HG03457 (cell line): ENCODE measurements at regions not wholly inside any gene's neighbourhood (a gene's known extent, or its start where the extent isn't known, plus 50 kb on each side); places are given as distances from the start of the nearest gene placed in this dataset.
"Not testable (repeated sequence)": the region's sequence is repeated elsewhere in the genome, so short reads cannot be mapped to it uniquely, and the experiment has no call there.

Experiments
- ATAC-seq: cut with Tn5 transposase; IDR thresholded peaks from one replicate; pipeline ENCODE4 v1.9.1; 2021; ENCODE audit warnings: moderate number of reproducible peaks; ENCODE audit not compliant: unreplicated experiment

DNA sequence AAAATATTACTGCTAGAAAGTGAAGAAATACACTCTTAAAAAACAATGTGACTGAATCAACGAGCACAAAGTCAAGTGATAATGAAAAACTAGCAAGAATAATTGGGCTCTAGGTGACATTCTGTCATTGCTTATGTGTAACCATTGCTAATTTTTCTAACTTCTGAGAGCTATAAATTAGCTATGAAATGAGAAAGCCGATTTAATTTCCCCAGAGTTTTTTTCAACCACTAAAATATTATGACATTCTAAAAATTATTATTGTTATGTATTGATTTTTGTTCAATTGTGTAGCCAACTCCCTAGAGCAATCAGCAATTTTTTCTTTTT is 458.6 kb upstream of the ATXN8OS start:
- no peak for ATAC-seq

DNA sequence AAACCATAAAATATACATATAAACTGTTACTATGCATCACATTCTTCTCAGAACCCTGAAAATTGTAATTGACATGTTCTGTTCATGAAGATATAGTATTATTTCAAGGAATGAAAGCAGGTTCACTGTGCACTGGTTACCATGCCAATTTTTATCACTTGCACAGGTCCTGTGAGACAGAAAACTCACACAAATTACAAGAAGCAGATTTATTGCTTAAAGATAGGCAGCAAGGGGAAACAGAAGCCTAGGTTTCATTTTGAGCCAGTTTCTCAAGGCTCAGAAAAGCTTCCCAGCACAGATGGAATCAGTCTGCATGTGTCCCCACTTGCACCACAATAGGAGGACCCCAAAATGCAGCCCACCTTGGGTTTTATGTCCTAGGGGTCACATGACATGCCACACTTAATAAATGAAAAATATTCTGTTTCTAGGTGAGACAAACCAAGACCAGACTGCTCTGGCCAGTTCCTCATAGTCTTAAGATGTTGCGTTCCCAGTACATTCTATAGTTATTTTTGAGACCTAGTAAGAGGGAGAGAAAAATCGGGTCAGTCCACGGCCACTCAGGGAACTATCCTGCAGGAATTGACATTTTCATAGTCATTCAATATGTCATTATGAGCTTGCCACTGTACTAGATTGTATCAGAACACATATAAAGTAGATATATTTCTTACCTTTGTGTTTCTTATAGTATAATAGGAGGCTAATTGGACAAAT is 459.1 kb upstream of the ATXN8OS start:
- no peak for ATAC-seq

GRCh38 chr13:69644447-69644846 is 463.2 kb upstream of the ATXN8OS start:
- no peak for ATAC-seq

GRCh38 chr13:69641773-69642172 is 465.9 kb upstream of the ATXN8OS start:
- ATAC-seq = no peak

GRCh38 chr13:69633044-69633443 is 474.6 kb upstream of the ATXN8OS start:
- no peak for ATAC-seq

GRCh38 chr13:69623973-69624372 is 483.7 kb upstream of the ATXN8OS start:
- ATAC-seq = no peak

GRCh38 chr13:69619651-69620050 is 488.0 kb upstream of the ATXN8OS start:
- no peak for ATAC-seq

- no peak for ATAC-seq
Observed at GRCh38 chr13:69618838-69619237, 488.8 kb upstream of the ATXN8OS start.

- no peak for ATAC-seq
Observed at GRCh38 chr13:69618393-69618792, 489.2 kb upstream of the ATXN8OS start.

- no peak for ATAC-seq
Observed at GRCh38 chr13:69617587-69617986, 490.0 kb upstream of the ATXN8OS start.

GRCh38 chr13:69616396-69616795 is 491.2 kb upstream of the ATXN8OS start:
- ATAC-seq = no peak

DNA sequence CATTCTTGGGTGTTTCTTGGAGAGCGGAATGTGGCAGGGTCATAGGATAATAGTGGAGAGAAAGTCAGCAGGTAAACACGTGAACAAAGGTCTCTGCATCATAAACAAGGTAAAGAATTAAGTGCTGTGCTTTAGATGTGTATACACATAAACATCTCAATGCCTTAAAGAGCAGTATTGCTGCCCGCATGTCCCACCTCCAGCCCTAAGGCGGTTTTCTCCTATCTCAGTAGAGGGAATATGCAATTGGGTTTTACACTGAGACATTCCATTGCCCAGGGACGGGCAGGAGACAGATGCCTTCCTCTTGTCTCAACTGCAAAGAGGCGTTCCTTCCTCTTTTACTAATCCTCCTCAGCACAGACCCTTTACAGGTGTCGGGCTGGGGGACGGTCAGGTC is 492.6 kb upstream of the ATXN8OS start:
- ATAC-seq = not testable (repeated sequence)

DNA sequence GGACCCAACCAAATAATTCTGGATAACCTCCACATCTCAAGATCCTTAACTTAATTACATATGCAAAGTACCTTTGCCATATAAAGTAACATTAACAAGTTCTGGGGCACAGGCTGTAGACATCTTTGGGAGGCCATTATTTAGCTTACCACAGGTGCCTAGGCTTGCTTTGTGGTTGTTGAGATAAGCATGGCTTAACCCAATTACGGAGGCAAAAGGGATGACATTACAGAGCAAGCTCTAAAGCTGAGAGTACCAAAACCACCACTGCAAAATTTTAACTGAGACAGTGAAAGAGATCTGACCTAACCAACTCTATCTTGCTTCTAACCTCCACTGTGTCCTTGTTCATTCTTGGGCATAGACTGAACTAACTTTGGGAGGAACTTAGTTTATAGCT is 502.9 kb upstream of the ATXN8OS start:
- no peak for ATAC-seq

- no peak for ATAC-seq
Observed at GRCh38 chr13:69603144-69603853, 504.3 kb upstream of the ATXN8OS start.

DNA sequence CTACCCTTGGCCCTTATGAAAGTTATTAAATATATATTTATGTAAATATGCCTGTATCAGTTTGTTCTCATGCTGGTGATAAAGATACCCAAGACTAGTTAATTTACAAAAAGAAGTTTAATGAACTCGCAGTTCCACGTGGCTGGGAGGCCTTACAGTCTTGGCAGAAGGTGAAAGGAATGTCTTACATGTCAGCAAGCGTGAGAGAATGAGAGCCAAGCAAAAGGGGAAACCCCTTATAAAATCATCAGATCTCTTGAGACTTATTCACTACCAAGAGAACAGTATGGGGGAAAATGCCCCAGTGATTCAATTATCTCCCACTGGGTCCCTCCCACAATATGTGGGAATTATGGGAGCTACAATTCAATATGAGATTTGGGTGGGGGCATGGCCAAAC is 506.0 kb upstream of the ATXN8OS start:
- ATAC-seq = no peak

GRCh38 chr13:69600811-69601210 is 506.8 kb upstream of the ATXN8OS start:
- ATAC-seq = no peak

GRCh38 chr13:69597088-69597487 is 510.5 kb upstream of the ATXN8OS start:
- no peak for ATAC-seq

DNA sequence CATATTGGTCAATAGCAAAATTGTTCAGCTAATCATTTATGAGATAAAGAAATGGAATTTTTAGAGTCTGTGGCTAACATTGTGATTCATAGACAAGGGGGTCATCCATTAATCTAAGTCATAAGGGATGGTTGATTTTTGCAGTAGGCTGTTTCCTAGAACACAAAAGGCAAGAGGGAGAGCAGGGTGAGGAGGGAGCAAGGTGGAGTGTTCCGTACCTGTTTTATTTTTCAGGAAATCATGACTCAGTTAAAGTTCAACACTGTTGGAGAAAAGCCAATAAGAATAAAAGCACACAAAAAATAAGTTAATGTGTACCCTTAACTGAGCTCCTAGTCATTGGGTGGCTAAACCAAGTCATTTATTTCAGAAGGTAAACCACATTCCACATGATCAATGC is 512.4 kb upstream of the ATXN8OS start:
- no peak for ATAC-seq

DNA sequence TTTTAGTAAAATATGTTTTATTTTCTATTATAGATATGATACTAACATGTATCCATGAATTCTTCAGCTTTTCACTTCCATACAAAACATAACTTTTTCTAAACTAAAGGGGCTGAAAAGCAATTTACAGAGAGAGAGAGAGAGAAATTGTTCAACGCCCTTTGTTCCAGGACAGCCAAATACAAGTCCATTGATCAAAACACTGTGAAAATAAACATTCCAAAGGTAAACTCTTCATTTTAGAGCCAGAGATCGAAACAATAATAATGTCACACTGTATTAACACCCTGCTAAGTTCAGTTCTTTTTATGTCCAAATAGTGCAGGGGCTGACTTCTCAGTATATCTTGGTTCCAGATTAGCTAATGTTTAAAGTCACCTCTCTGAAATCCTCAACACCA is 516.2 kb upstream of the ATXN8OS start:
- ATAC-seq = no peak

DNA sequence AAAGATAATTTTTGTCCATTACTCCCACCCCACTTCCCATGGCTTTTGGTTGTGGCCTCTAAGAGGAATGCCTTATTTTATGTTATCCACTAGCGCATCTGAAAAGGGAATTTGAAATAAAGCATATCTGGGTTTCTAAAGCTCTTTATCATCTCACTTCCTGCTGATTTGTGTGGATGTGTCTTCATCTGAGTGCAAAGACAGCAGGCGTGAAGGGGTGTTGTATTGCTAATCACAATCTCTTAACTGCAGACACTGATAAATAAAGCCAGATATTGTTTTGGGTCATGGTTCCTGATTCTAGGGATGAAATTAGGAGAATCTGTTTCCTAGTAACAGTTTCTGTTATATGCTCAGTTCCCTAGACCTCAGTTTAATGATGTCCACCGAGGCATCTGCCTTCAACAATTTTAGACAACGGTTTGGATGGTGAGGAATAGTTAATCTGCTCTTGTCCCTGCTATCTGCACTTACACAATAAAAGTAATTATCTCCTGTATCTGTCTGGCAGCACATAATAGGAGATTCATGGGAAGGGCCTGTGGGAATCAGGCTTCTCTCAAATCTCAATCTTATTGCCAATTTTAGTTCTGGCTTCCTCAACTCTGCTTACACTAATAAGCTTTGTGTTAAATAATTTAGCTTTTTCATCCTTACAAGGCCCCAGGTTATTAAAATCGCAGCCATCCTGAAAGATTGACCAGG is 517.9 kb upstream of the ATXN8OS start:
- ATAC-seq = no peak

- ATAC-seq = no peak
Observed at GRCh38 chr13:69585656-69586055, 522.0 kb upstream of the ATXN8OS start.

- ATAC-seq = no peak
Observed at GRCh38 chr13:69580255-69580654, 527.4 kb upstream of the ATXN8OS start.
